SIG-M5 treated with dmso at 0.1 percent for 504 hours (cell line): ENCODE measurements at regions not wholly inside any gene's neighbourhood (a gene's known extent, or its start where the extent isn't known, plus 50 kb on each side); places are given as distances from the start of the nearest gene placed in this dataset.
"Not testable (repeated sequence)": the region's sequence is repeated elsewhere in the genome, so short reads cannot be mapped to it uniquely, and the experiment has no call there.

ENCODE experiments used
- DNase-seq: peaks from one replicate; lab custom pipeline; 2025; ENCODE audit not compliant: unreplicated experiment; lab: John Stamatoyannopoulos, UW

DNA sequence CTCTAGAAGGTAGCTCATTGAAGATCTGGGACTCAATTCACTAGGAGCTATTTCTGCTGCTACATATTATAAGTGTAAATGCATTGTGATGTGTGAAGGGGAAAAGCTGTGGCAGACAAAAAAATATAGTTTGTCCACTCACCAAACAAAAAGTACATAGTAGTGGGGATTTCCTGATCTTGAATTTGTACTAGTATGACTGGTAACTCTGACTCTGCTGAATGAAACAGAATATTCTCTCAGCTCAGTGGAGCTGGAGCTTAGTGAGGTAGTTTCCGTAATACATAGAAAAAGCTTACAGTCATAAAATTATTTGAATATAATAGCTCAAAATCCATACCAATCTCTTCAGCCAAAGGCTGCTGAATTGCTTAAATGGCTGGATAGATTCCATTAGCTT is 455.6 kb upstream of the CD180 start:
- no peak for DNase-seq

DNA sequence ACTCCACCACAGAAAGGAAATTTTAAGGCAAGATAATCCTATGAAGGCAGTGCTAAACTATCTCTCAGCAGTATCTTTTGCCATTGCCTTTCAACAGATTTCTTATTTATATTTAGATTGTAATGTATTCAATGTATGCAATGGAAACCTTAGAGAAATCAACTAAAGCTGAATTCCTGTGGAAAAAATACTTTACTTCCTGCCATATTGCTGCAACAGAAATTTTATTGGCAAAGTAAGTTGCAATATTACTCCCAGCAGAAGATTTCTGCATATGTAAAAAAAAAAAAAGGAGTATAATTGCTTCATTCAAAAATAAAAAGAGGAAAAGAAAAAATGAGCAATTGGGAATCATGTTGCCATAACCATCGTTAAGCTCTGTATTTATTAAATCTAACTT is 454.6 kb upstream of the CD180 start:
- DNase-seq: no peak

DNA sequence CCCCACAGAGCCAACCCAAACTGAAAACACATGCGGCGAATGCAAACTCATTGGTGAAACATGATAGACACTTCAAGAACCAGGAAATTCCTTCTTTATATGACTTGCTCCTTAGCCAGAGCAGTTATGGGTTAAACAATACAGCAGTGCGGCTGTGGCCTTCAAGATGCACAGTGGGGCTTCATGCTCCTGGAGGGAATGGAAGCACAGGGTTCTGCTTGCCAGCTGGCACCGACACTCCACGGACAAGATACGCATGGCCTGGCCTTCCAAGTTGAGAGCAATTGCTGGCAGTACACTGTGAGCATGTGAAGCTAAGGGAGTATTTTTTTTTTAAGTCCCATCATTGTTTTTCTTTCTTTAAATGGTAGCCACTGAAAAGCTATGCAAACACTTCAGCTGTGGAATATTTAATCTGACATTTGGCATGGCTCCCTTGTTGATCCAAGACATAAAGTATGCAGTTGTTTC is 451.6 kb upstream of the CD180 start:
- no peak for DNase-seq

DNA sequence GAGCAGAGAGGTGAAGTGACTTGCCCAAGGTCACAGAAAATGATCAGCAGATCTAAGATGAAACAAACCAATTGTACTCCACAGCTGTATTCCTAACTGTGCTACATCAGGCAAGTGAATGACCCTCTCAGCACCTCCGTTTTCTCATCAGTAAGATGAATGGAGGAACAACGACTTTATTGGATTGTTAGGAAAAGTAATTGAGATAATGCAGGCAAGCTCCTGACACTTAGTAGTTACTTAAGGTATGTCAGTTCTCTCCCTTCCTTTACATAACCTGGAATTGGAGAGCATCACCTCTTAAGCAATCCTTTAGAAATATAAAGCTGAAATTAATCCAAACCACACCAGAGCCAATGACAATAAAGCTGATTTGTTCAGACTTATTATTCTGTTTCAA is 451.2 kb upstream of the CD180 start:
- no peak for DNase-seq

DNA sequence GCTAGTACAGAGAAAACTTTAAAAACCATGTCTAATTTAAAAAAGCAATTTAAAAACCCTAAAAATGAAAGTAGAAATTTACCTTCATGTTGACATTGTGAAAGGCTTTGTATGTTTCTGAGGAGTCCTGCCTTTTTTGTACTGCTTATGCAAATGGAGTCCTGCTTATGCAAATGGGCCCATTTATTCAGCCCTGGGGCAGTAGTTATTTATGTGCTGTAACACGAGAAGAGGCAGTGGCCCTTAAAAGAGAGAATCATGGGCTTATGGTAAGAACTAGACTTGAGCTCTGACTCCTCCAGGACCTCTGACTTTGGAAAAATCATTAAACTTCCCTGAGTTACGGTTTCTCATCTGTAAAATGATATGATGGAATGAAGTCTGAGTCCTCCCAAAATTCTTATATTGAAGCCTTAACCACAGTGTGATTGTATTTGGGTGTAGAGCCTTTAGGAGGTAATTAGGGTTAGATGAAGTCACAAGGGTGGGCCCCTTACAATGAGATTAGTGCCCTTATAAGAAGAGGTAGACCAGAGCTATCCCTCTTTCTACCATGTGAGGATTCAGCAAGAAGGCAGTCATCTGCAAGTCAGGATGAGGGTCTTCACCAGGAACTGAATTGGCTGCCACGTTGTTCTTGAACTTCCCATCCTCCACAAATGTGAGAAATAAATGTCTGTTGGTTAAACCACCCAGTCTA is 447.8 kb upstream of the CD180 start:
- no peak for DNase-seq

DNA sequence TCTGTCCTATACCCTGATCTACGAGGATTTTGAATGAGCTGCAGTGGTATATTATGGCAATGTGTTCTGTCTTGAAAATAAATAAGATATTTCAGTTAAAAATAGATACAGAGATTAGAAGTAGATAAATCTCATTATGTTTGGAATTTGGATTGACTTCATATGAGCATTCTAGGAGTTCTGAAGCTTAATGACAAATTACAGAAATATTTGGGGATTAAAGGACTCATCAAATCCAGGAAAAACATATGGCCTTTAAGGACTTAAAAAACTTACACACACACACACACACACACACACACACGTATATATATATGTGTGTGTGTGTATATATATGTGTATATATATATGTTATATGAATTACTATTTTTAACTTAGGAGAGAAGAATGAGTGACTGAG is 446.9 kb upstream of the CD180 start:
- no peak for DNase-seq

DNA sequence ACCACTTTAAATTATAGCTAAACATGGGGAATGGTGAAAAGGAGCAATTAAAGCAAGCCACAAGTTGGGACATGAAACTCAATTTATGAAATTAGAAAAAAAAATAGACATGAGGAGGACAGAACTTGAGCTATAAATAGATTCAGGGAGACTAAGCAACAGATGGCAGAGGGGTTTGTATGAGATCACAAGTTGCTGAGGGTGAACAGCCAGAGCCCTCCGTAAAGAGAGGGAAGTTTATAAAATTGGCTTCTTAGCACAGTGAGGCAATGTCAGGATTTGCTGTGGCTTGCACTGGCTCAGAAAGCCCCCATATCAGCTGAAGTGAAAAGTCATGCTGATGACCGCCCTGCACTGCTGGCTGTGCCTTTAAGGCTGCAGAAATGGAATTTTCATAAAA is 443.4 kb upstream of the CD180 start:
- DNase-seq: no peak

DNA sequence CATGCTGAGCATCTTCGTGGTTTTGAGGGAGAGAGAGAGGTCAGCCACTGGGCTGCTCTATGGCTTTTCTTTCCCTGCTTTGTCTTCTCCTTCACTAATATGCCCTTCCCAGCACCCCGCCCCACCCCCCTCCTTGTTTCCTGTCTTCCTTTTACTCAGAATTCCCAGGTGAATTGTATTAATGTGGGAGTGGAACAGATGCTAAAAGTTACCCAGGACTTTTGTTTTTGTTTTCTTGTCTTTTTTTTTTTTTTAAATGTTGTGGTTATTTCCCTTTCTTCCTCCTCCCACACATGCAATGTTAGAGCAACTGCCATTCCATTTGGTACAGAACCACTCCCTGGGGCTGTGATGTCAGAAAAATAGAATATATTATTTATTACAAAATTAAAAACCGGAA is 442.7 kb upstream of the CD180 start:
- DNase-seq: no peak

DNA sequence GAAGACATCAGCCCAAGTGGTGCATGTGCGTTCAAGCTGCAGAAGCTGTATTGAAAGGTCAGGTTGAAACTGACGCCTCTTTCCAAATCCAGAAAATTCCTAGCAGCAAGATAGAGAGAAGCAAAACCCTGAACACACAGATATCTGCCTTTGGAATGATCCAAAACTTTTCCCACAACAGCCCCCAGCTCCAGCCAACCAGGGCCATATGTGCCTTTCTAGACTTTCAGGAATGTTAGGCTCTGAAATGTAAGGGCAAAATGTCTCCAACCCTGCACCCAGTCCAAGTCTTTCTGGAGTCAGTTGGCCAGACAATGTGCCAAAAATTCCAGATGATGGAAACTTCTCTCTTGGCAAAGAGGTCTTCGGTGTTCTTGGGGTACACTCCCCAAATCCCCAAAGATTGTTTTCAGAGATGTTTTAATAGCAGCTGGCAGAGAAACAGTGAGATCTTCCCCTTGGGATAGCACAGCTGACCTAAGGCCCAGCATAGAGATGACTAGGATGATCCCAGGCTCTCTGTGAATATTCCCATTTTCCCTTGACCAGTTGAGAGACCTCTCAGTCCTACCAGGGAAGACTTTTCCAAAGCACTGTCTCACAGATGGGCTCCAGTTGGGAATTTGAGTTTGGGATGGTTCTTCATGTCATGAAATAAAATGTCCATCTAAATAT is 440.4 kb upstream of the CD180 start:
- no peak for DNase-seq

DNA sequence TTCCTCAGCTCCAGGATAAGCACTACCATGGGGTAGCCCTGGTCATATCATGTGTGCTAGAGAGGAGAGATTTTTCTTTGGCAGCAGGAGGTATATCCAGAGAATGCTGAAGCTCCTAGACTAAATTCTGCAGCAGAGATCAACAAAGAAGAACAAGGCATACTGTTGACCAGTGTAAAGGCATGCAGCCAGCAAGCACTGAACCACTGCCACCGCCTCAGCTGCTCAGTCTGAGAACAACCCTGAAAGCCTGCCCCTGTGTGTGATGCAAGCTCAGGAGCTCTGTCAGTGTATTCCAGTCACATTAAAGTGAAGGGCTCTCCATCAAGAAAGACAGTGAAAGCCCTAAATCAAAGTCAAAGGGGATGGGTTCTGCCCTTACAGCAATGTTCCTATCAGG is 439.5 kb upstream of the CD180 start:
- DNase-seq: no peak

DNA sequence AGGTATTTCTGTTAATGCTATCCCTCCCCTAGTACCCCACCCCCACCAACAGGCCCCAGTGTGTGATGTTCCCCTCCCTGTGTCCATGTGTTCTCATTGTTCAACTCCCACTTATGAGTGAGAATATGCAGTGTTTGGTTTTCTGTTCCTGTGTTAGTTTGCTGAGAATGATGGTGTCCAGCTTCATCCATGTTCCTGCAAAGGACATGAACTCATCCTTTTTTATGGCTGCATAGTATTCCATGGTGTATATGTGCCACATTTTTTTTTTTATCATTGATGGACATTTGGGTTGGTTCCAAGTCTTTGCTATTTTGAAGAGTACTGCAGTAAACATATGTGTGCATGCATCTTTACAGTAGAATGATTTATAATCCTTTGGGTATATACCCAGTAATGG is 430.5 kb upstream of the CD180 start:
- not testable (repeated sequence) for DNase-seq

DNA sequence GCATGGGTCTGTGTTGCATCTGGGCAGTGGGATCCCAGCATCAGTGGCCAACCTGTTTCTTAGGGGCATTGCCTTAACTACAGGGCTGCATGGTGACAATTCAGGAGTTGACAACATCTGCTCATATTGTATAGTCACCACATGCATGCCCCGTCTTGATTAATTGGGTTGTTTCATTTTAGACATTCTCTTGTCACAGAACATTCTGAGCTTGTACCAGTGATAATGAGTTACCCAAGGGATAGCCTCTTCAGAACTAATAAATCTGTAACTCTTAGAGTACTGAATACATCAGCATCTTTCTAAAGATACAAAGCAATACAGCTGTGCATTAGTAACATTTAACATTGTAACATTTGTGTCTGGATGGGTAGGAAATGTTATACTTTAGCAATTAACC is 426.5 kb upstream of the CD180 start:
- DNase-seq: no peak

DNA sequence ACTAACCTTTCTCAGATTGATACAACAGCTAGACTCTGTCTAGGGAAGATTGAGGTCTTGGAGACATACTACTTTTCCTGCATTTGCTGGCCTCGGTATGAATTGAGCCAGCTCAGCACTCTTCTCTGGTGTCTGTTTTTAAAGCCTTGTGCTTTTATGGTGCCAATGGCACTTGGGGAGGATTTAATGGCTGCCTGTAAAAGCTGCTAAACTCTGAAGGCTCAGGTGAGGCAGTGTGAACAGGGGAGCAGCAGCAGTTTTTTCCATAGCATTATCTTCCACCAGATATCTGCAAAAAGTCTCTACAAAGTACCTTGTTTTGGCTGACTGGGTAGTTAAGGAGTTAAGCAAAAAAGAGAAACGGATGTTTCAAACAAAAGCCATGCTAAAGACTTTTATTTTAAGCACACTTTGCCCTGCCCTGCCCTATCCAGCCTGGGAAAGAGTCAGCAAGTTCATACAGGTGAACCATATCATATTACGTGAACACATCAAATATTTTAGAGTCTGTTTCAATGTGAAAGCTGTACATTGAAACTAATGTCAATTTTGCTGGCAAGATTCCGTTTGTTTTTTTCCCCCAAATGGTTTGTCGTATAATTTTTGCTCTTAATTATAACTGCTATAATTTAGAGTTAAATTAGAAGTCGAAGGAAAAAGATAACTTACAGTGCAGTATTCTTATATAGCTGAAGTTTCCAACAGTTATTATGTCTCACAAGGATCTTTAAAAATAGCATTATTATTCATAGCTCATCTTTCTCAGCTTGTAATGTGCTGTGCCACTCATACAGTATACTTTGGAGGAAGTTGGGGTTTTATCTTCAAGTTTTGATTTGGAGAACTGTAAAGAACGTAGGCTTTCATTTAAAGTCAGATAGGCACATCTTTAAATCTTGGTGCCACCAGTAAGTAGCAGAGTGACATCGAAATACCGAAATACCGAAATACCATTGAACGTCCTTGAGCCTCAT is 424.1 kb upstream of the CD180 start:
- DNase-seq: no peak

DNA sequence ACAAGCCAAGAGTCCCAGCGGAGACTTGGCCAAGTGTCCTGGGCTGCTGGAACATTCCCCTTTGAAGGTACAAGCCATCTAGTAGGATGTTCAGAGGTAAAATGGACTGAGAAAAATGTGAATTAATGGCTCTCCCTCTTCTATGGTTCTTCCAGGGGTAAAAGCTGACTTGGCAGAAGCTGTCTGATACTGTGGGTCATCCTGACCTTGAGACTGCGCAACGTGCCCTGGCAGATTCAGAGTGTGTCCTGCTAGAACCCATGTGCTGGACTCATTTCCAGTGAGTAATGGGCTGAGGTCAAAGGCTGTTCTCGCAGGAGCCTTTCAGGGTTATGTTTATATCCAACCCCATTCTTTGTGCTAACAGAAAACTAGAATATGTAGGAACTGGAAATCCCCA is 423.0 kb upstream of the CD180 start:
- no peak for DNase-seq

DNA sequence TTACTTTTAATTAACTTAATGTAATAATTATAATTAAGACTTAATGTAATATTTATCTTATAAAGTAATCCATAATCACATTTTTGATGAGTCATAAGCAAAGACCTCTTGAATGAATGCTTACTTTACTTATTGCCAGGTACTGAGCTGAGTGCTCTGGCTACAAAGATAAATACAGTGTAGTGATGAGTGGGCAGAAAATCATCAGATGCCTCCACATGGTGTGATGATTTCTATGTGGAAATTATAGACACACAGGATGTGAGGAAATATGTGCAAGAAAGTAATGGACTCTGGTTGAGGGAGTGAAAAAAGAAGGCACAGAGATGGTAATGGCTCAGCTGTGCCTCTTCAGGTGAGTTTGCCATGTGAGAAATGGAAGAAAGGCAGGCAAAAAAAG is 422.6 kb upstream of the CD180 start:
- no peak for DNase-seq

DNA sequence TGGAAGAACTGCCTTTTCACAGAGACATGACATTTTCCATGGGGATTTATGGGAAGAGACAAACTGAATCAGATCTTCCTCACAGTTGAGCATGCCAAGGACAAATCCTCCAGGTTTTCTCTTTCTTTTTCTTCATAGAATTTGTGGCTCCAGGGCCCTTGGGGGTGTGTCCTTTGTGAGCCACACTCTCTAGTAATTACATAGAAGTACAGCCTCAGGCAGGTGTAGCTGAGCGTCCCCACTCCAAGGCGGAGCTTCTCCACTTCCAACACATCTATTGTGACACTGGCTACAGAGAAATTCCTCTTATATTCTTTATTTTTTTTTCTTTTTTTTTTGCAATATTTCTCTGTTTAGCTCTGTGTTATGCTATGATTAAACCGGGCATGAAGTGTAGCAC is 420.5 kb upstream of the CD180 start:
- DNase-seq: no peak

DNA sequence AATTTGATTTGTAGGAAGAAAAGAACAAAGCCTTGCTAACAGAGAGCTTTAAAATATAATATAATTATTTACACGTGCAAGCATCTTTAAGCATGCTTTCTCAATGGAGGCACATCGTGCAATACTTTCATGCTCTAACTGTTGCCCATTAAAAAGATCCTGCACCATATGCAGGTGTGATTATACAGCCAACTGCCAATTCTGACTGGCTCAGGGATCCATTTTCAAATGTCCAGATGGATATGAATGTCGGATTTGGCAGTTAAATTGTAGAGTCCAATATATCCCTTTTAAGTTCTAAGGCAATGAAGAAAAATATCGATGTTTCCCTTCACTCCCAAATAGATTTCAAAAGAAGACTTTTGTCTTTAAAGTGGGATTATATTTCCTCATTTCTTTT is 416.4 kb upstream of the CD180 start:
- no peak for DNase-seq

DNA sequence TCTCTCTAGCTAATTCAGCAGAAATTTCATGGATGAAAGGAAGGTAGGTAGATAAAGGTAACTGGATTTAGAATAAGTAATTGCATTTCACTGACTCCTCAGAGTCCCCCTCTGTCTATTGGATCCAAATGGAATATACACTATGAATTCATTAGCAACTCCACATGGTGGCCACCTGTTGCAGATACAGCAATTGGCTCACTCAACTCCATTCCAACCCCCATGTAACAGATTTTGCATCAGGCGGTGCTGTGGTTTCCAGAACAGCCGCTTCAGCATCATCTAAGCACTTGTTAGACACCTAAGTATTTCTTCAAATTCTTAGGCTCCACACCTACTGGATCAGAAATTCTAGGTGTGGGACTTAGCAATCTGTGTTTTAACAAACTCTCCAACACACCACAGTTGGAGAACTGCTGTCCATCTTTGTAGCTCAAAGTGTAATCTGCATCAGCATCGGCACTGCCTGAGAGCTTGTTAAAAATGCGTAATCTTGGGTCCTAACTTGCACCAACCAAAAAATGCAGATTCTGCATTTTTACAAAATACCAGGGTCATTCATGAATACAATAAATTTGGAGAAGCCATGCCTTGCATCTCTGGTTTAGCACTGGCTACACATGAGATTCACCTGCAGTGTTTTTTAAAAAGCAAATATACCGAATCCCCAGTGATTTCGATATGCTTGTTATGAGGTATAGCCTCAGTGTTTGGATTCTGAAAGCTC is 413.8 kb upstream of the CD180 start:
- DNase-seq: no peak

DNA sequence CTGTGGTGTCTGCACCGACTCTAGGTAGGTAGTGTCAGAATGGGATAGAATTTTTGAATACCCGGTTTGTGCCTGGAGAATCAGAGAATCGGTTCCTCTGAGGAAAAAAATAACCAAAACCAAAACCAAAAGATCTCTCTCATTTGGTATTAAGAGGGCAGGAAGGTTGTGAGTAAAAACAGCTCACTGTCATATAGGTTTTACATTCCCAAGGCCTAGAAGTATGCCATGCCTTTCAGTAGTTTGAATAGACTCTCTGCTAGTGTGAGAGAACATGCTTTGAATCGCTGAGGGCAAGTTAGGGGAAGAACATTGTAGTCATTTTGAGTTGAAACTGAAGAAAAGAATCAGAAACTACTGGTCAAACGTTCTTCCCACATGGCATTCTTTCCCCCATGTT is 411.4 kb upstream of the CD180 start:
- no peak for DNase-seq

DNA sequence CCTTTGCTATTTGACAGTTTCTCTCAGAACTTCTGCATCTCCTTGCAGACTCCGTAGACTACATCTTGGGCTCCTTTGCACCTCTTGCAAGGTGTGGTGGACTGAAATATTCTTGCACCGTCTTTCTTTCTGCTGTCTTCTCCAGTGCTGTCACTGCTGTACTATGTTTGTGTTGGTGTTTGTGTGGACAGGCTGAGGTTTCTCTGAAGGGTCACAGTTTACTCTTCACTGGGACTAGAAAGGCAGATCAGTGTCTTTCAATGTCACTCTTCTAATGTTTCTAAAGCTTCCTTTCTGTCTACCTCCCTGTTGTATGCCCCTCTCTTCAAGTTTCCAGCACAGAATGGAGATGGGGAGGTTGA is 410.0 kb upstream of the CD180 start:
- DNase-seq: no peak
